GM12891 (cell line): ENCODE measurements at regions not wholly inside any gene's neighbourhood (a gene's known extent, or its start where the extent isn't known, plus 50 kb on each side); places are given as distances from the start of the nearest gene placed in this dataset.

Experiments used
- POLR2A ChIP-seq: IDR thresholded peaks from 2 replicates; pipeline ENCODE4 v1.6.1; 2011; ENCODE audit warnings: low read depth, low read length, control low read depth
- POLR2AphosphoS5 ChIP-seq: IDR thresholded peaks from 2 replicates; pipeline ENCODE4 v1.6.1; 2011; ENCODE audit warnings: low read depth, low read length, control low read depth
- POU2F2 ChIP-seq: IDR thresholded peaks from 2 replicates; pipeline ENCODE4 v1.6.1; 2011; ENCODE audit warnings: low read depth, mild to moderate bottlenecking, control low read depth, low read length, moderate library complexity
- SPI1 ChIP-seq: IDR thresholded peaks from 2 replicates; pipeline ENCODE4 v1.6.1; 2011; ENCODE audit warnings: low read depth, low read length, control low read depth
- TAF1 ChIP-seq: IDR thresholded peaks from 2 replicates; pipeline ENCODE4 v1.6.1; 2011; ENCODE audit warnings: low read depth, low read length, control low read depth

GRCh38 chr11:36817336-36817965 is 219.4 kb upstream of the RAG2 start:
- TF ChIP-seq POLR2AphosphoS5, result no peak
- no peak for TF ChIP-seq POLR2A
- TF ChIP-seq TAF1, result no peak
- TF ChIP-seq SPI1, result no peak
- no peak for TF ChIP-seq POU2F2
